ENCODE measurements at regions not wholly inside any gene's neighbourhood (a gene's known extent, or its start where the extent isn't known, plus 50 kb on each side); places are given as distances from the start of the nearest gene placed in this dataset.

DNA sequence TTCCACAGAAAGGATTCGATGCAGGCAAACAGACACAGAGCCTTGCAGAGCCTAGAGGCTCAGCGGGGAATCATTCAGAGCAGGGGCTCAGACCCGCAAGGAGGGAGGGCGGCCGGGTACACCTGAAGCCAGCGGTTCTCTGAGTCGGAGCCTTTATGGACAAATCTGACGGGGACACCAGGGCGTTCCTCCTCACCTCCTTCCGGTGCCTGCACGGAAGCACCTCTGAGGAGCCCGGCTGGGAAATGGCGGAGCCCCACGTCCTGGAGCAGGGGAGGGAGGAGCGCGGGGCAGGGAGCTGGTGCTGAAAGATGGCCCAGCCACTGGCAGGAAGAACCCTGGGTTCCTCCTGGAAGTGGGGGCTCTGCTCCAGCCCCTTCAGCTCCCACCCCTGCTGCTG is 193.5 kb upstream of the ALKAL2 start:
- TF ChIP-seq POLR2AphosphoS5 (IDR thresholded peaks at IDR 0.05; ENCODE audit: low read depth, low read length): no peak
- TF ChIP-seq TAF1 (IDR thresholded peaks at IDR 0.05; ENCODE audit: low read depth, low read length): no peak
- TF ChIP-seq PAX5 (IDR thresholded peaks at IDR 0.05; ENCODE audit: insufficient read depth, low read length, severe bottlenecking): no peak
- no peak for TF ChIP-seq POLR2A (IDR thresholded peaks at IDR 0.05; ENCODE audit: low read depth, low read length)
- TF ChIP-seq POU2F2 (IDR thresholded peaks at IDR 0.05; ENCODE audit: low read depth, low read length): no peak
- no peak for TF ChIP-seq SPI1 (IDR thresholded peaks at IDR 0.05; ENCODE audit: low read depth, low read length)
- DNase-seq (ENCODE audit: insufficient read length, low spot score): no peak
- no peak for FAIRE-seq

GRCh38 chr2:479490-480176 is 191.7 kb upstream of the ALKAL2 start:
- no peak for DNase-seq (ENCODE audit: insufficient read length, low spot score)
- no peak for TF ChIP-seq PAX5 (IDR thresholded peaks at IDR 0.05; ENCODE audit: insufficient read depth, low read length, severe bottlenecking)
- no peak for TF ChIP-seq SPI1 (IDR thresholded peaks at IDR 0.05; ENCODE audit: low read depth, low read length)
- TF ChIP-seq POLR2A (IDR thresholded peaks at IDR 0.05; ENCODE audit: low read depth, low read length): no peak
- TF ChIP-seq POU2F2 (IDR thresholded peaks at IDR 0.05; ENCODE audit: low read depth, low read length): no peak
- no peak for TF ChIP-seq TAF1 (IDR thresholded peaks at IDR 0.05; ENCODE audit: low read depth, low read length)
- no peak for FAIRE-seq

DNA sequence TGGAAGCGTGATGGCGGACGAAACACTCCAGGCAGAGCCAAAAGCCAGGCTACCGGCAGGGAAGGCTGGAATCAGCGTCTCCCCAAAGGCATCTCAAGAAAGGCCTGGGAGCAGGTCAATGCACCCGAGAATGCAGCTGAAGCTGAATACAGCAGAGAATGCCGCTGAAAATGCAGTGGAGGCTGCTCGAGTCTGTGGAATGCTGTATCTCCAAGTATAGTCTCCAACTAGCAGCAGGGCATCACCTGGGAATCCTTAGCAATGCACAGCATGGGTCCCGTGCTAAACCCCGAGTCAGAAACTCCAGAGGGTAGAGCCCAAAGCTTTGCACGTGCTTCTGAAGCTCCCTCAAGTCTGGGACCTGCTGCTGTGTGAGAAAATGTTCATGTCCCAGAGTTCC is 191.1 kb upstream of the ALKAL2 start:
- DNase-seq (ENCODE audit: insufficient read length, low spot score) (no peak), FAIRE-seq (no peak)
- no peak for TF ChIP-seq TAF1 (IDR thresholded peaks at IDR 0.05; ENCODE audit: low read depth, low read length)
- TF ChIP-seq PAX5 (IDR thresholded peaks at IDR 0.05; ENCODE audit: insufficient read depth, low read length, severe bottlenecking): no peak
- no peak for TF ChIP-seq POLR2A (IDR thresholded peaks at IDR 0.05; ENCODE audit: low read depth, low read length)
- TF ChIP-seq POLR2AphosphoS5 (IDR thresholded peaks at IDR 0.05; ENCODE audit: low read depth, low read length): no peak

DNA sequence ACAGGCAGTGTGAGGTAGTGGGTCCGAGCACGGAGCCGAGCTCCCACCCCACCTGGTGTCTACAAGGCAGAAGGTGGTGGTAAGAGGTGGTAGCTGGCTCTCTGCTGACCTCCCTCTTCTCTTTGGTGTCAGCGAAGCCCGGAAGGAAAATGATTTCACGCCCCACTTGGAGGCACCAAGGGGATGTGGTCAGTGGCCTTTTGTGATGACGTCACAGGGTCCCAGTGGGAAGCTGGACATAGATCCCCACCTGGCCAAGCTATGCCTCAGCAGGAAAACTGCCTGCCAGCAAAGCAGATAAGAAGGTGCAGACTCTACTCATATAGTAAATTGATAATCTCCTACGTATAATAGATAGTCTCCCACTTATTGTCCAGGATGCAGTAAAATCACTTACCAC is 183.7 kb upstream of the ALKAL2 start:
- DNase-seq (ENCODE audit: insufficient read length, low spot score) (no peak), FAIRE-seq (no peak)
- no peak for TF ChIP-seq PAX5 (IDR thresholded peaks at IDR 0.05; ENCODE audit: insufficient read depth, low read length, severe bottlenecking)
- TF ChIP-seq TAF1 (IDR thresholded peaks at IDR 0.05; ENCODE audit: low read depth, low read length): no peak
- no peak for TF ChIP-seq SPI1 (IDR thresholded peaks at IDR 0.05; ENCODE audit: low read depth, low read length)
- TF ChIP-seq POLR2A (IDR thresholded peaks at IDR 0.05; ENCODE audit: low read depth, low read length): no peak
- TF ChIP-seq POLR2AphosphoS5 (IDR thresholded peaks at IDR 0.05; ENCODE audit: low read depth, low read length): no peak
- no peak for TF ChIP-seq POU2F2 (IDR thresholded peaks at IDR 0.05; ENCODE audit: low read depth, low read length)

- FAIRE-seq: no peak
- no peak for TF ChIP-seq SPI1 (IDR thresholded peaks at IDR 0.05; ENCODE audit: low read depth, low read length)
- no peak for TF ChIP-seq TAF1 (IDR thresholded peaks at IDR 0.05; ENCODE audit: low read depth, low read length)
- no peak for TF ChIP-seq PAX5 (IDR thresholded peaks at IDR 0.05; ENCODE audit: insufficient read depth, low read length, severe bottlenecking)
- TF ChIP-seq POLR2AphosphoS5 (IDR thresholded peaks at IDR 0.05; ENCODE audit: low read depth, low read length): no peak
- no peak for TF ChIP-seq POU2F2 (IDR thresholded peaks at IDR 0.05; ENCODE audit: low read depth, low read length)
- no peak for TF ChIP-seq POLR2A (IDR thresholded peaks at IDR 0.05; ENCODE audit: low read depth, low read length)
- no peak for DNase-seq (ENCODE audit: insufficient read length, low spot score)
Measured at GRCh38 chr2:469514-469913, 181.6 kb upstream of the ALKAL2 start.

- no peak for FAIRE-seq
- no peak for DNase-seq (ENCODE audit: insufficient read length, low spot score)
- no peak for TF ChIP-seq TAF1 (IDR thresholded peaks at IDR 0.05; ENCODE audit: low read depth, low read length)
Measured at GRCh38 chr2:468648-469336, 180.9 kb upstream of the ALKAL2 start.

DNA sequence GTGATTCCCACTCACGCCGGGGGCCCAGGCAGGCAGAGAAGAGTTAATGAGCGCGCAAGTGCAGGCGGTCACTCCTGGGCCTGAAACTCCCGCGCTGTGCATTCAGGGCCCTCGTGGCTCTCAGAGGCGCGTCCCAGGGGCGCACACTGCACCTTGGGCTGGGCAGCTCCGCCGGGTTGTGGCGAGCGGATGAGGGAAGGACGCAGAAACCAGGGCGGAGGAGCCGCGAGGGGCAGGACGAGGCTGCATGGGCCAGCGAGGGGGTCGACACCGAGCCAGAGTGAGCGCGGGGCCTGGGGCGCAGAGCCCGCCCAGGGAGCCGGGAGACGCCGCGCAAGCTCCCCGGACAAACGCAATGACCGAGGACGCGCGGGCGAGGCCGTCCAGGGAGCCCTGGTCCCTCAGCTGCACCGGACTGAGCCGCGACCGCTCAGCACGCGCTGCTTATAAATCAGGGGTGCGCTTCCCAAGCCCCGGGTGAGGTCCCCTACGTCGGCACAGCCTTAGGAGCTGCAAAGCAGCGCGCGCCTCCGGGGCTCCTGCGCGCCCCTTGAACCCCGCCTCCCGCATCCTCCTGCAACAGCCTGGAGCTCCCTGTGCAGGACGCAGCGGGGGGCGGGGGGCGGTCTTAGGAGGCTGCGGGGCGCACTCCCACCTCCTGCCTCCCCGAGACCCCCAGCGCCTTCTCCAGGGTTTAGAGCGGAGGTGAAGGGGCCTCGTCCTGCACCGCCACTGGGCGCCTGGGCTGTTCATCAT is 180.2 kb upstream of the ALKAL2 start:
- TF ChIP-seq POLR2A (IDR thresholded peaks at IDR 0.05; ENCODE audit: low read depth, low read length): no peak
- TF ChIP-seq SPI1 (IDR thresholded peaks at IDR 0.05; ENCODE audit: low read depth, low read length): no peak
- TF ChIP-seq POU2F2 (IDR thresholded peaks at IDR 0.05; ENCODE audit: low read depth, low read length): no peak
- DNase-seq (ENCODE audit: insufficient read length, low spot score) (no peak), FAIRE-seq (no peak)

GRCh38 chr2:467543-467891 is 179.6 kb upstream of the ALKAL2 start:
- TF ChIP-seq PAX5 (IDR thresholded peaks at IDR 0.05; ENCODE audit: insufficient read depth, low read length, severe bottlenecking) (no peak), POLR2AphosphoS5 (IDR thresholded peaks at IDR 0.05; ENCODE audit: low read depth, low read length) (no peak), SPI1 (IDR thresholded peaks at IDR 0.05; ENCODE audit: low read depth, low read length) (no peak), TAF1 (IDR thresholded peaks at IDR 0.05; ENCODE audit: low read depth, low read length) (no peak), POLR2A (IDR thresholded peaks at IDR 0.05; ENCODE audit: low read depth, low read length) (no peak), POU2F2 (IDR thresholded peaks at IDR 0.05; ENCODE audit: low read depth, low read length) (no peak)
- DNase-seq (ENCODE audit: insufficient read length, low spot score): no peak
- no peak for FAIRE-seq

- DNase-seq (ENCODE audit: insufficient read length, low spot score) (no peak), FAIRE-seq (no peak)
- no peak for TF ChIP-seq TAF1 (IDR thresholded peaks at IDR 0.05; ENCODE audit: low read depth, low read length)
- TF ChIP-seq POU2F2 (IDR thresholded peaks at IDR 0.05; ENCODE audit: low read depth, low read length): no peak
- no peak for TF ChIP-seq PAX5 (IDR thresholded peaks at IDR 0.05; ENCODE audit: insufficient read depth, low read length, severe bottlenecking)
- no peak for TF ChIP-seq POLR2A (IDR thresholded peaks at IDR 0.05; ENCODE audit: low read depth, low read length)
- no peak for TF ChIP-seq POLR2AphosphoS5 (IDR thresholded peaks at IDR 0.05; ENCODE audit: low read depth, low read length)
- TF ChIP-seq SPI1 (IDR thresholded peaks at IDR 0.05; ENCODE audit: low read depth, low read length): no peak
Measured at GRCh38 chr2:467101-467500, 179.2 kb upstream of the ALKAL2 start.

All from GM12891 (cell line).